NCI-H460 (cell line): ENCODE measurements at regions not wholly inside any gene's neighbourhood (a gene's known extent, or its start where the extent isn't known, plus 50 kb on each side); places are given as distances from the start of the nearest gene placed in this dataset.

Experiments
- DNase-seq: peaks from one replicate; pipeline ENCODE4 v3.0.0-alpha.2; 2016; ENCODE audit warnings: low read depth; ENCODE audit errors: extremely low read depth

DNA sequence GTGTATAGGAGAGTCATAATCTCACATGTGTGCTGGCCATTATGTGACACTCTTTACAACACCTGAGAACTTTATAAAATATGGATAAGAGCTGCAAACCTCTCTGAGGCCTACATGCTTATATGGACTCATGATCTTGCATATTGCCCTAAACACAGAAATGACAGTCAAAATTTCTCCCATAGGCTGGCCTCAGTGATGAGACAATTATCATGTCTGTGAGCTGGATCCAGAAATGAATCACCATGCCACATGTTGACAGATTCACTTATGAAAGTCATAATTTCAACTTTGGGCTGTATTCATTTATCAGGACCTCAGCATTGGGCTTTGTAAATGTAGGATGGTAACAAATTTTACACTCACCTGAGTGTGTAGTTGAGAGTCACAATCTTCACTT, 948.8 kb upstream of the TSPY4 start:
- no peak for DNase-seq

DNA sequence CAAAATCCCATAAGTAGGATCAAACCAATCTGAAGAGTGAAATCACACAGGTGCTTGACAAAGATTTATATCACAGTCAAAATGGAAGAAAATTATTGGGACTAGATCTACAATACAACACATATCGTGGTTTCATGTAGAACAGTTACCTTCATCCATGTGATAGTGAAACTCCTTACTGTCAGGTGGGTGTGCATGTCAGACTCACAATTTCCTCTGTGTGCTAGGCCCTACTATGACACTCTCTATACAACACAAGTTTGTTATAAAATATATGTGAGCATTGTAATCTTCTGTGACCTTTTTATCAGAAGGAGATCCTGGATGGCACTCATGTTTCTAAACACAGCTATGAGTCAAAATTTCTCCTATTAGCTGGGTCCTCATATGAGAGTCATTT, 947.0 kb upstream of the TSPY4 start:
- DNase-seq = no peak

- DNase-seq = peak; percentile 42
These were observed 944.0 kb upstream of the TSPY4 start for GRCh38 chrY:8393246-8393645.

- no peak for DNase-seq
These were observed 914.4 kb upstream of the TSPY4 start for GRCh38 chrY:8422906-8423305.

GRCh38 chrY:8426433-8426832, 910.8 kb upstream of the TSPY4 start:
- no peak for DNase-seq

- DNase-seq = no peak
These were observed 899.8 kb upstream of the TSPY4 start for GRCh38 chrY:8437510-8437909.

- DNase-seq = no peak
These were observed 895.2 kb upstream of the TSPY4 start for GRCh38 chrY:8442097-8442496.

DNA sequence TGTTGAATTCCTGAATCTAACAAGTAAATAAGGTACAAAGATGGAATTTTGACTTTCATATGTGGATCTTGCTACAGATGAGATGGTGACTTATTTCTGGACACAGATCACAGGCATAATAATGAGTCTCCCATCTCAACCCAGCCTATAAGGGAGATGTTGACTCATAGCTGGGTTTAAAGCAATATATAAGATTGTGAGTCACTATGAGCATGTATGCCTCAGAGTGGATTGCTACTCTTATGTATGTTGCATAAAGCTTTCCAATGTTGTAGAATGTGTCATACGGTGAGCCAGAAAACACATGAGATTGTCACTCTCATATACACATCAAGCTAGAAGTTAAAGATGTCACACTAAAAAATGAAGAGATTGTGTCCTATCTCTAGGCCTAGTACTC, 884.3 kb upstream of the TSPY4 start:
- no peak for DNase-seq

DNA sequence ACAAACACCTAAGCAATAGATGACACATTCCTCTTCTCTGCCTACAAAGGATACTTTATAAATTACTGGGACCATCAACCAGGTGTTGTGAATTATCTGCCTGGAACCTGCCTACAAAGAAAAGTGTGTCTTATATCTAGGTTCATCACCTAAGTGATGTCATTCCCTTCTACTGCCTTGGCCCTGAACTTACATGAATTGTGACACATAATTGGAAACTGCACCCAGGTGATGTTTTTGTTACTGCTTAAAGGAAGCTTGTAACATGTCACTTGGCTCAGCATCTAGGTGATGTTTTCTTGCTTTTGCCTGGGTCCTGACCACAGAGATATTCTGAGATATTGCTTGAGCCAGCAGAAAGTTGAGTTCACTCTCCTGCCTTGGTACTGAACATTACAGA, 870.5 kb upstream of the TSPY4 start:
- no peak for DNase-seq

- no peak for DNase-seq
These were observed 867.0 kb upstream of the TSPY4 start for GRCh38 chrY:8470249-8470648.

GRCh38 chrY:8479141-8479540, 858.1 kb upstream of the TSPY4 start:
- DNase-seq = no peak

DNA sequence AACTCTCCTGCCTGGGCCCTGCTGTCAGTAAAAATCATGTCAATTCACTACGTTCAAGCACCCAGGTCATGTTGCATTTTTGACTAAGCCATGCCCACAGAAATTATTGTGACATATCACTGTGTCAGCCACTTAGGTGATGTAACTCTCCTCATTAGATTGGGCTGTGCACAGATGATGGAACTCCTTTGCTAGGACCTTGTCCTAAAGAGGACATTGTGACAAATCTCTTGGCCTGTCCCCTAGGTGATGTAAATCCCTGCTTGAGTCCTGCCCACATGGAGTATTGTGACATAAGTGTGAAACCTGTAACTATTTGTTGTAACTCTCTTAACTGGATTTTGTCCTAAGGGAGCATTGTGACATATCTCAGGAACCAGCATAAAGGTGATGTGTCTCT, 848.3 kb upstream of the TSPY4 start:
- DNase-seq = no peak

DNA sequence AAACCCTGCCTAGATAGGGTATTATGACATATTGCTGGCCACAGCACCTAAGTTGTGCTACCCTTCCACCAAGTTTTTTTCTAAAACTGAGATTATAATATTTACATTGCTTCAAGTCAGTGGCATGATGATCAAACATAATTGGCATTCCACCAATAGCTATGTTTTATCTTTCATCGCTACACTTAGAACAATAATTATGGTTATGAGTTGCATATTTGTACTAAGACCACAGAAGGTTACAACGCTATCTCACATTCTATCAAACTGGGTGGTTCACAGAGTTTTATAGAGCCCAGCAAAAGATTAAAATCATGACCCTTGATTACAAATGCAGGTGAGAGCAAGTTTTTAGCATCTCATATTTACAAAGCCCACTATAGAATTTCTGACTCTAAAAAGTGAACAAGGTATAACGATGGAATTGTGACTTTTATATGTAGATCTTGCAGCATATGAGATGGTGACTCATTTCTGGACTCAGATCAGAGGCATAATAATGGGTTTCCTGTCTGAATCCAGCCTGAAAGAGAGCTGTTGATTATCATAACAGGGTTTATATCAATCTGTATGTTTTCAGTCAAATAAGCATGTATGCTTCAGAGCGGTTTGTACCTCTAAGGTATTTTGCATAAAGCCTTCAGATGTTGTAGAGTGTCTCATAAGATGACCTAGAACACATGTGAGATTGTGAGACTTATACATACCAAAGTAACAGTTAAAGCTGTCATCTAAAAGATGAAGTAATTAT, 847.2 kb upstream of the TSPY4 start:
- DNase-seq = no peak

DNA sequence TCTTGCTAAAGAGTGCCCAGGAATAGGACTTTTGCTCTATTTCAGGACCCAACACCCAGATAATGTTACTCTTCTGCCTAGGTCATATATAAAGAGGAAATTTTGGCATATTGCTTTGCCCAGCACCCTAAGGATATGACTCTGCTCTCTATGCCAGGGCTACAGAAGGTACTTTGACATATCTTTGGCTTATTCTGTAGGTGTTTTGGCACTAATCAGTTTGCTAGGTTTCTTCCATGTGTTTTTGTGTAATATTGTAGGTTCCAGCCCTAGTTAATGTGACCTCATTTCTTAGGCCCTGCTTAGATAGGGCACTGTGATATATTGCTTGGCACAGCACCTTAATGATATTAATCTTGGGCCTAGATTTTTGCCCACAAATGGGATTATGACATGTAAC, 842.9 kb upstream of the TSPY4 start:
- DNase-seq = no peak

- no peak for DNase-seq
These were observed 842.0 kb upstream of the TSPY4 start for GRCh38 chrY:8495243-8495642.

DNA sequence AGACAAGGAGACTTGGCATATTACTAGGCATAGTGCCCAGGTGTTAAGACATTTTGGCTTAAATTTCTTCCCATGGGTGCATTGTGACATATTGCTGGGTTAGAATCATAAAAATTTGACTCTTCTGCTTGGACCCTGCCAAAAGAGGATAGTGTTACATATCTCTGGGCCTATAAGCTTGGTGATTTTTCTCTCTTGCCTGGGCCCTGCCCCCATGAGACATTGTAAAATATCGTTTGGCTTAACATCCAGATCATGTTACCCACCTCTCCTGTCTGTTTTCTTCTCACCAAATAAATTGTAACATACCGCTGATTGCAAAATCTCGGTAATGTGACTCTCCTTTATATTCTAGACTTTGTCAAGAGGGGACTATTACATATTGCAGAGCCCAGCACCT, 836.4 kb upstream of the TSPY4 start:
- no peak for DNase-seq

DNA sequence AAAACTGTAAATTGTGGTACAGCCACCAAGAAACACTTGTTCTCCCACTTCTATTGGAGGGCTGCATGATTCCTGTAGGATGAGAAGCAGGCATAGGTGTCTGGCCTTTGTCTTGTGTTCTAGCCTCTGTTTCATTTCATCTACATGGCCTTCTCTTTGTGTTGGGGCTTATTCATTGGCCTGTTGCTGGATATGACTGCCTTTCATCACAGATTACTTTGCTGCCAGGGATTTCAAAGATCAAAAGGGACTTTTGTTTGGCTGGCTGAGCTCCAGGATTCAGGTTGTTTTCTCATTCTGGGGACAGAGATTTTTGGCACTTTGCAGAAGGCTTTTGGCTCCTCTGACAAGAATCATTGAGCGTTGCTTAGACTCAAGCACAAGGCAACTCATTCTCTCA, 803.8 kb upstream of the TSPY4 start:
- no peak for DNase-seq

DNA sequence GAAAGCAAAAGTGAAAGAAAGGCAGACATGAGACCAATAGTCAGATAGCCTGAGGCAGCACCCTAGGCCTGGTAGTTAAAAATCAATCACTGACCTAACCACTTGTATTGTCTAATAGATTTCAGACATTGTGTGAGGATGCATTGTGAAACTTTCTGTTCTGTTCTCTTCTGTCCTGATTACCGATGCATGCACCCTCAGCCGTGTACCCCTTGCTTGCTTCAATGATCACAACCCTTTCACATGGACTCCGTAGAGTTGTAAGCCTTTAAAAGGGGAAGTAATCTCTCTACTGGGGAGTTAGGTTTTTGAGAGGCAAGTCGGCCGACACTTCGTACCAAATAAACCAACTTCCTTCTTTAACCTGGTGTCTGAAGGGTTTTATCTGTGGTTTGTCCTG, 801.6 kb upstream of the TSPY4 start:
- no peak for DNase-seq

DNA sequence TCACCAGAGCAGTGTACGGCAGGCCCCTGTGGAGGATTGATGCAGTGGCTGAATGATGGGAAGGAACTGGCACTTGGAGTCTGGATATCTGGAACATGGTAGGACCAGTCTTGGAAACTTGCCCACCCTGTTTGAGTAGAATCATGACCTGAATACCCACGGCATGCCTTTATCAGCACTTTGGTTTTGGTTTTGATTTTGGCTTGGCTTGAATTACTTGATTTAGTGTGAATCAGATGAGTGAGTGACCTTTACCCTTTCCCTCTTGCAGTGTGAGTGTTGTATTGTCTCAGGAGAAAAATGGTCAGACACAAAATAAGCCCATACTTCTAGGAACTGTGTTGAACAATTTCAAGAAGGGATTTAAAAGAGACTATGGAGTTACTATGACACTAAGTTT, 801.0 kb upstream of the TSPY4 start:
- DNase-seq = no peak

- DNase-seq = no peak
These were observed 796.0 kb upstream of the TSPY4 start for GRCh38 chrY:8541306-8541705.

DNA sequence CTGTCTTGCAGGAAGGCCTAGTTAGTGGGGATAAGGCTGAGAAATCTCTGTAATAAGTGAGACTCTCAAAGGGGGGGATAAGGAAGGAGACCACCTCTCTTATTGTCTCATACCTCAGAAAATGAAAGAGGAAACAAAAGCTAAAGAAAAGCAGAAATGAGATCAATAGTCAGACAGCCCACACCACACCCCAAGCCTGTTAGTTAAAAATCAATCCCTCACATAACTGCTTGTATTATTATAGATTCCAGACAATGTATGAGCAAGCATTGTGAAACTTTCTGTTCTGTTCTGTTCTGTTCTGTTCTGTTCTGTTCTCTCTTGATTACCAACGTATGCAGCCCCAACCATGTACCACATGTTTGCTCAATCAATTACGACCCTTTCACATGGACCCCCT, 792.5 kb upstream of the TSPY4 start:
- no peak for DNase-seq

- no peak for DNase-seq
These were observed 789.3 kb upstream of the TSPY4 start for GRCh38 chrY:8547931-8548330.

DNA sequence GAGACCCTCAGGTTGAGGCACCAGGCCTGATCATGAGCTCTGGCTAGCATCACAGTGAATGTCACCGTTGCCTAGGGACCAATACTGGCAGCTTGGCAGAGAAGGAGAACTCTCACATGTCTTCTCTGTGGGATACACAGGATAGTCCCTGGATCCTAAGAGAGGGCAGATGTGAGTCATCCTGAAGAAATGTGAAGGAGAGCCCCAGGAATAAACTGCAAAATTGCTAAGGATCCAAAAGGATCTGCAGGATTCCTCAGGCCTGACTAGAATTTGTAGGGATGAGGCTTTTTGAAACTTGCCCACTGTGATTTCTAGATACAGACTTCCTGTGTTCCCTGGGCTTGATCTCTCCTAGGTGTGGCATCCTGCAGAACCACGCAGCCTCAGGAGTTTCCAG, 785.9 kb upstream of the TSPY4 start:
- no peak for DNase-seq
